ENCODE measurements at regions not wholly inside any gene's neighbourhood (a gene's known extent, or its start where the extent isn't known, plus 50 kb on each side); places are given as distances from the start of the nearest gene placed in this dataset.
A peak's percentile ranks its signal among the peaks of the same experiment; 100 is the strongest.

- no peak overlapping the region for H3K27ac ChIP-seq (ENCODE audit: low read depth in 1 of 2, low read length in 2 of 2)
- no peaks in the 10 kb centered on the region for H3K9me3 ChIP-seq (ENCODE audit: control insufficient read depth in 4 of 4, low read length in 3 of 4)
- H3K9ac ChIP-seq (ENCODE audit: low read depth in 1 of 2, low read length in 2 of 2): no peak overlapping the region
- WGBS: 39% methylated on average over 1 of the region's 1 CpG
- H3K4me1 ChIP-seq (ENCODE audit: control insufficient read depth in 4 of 4, insufficient read depth in 4 of 4, low read length in 3 of 4): peaks cover 5 to 11% (median 9%) of the 10 kb centered on the region in 4 donors
- no peak for TF ChIP-seq FOXA2 (IDR thresholded peaks at IDR 0.05)
- TF ChIP-seq CTCF (IDR thresholded peaks at IDR 0.05; ENCODE audit: low read depth, low read length, missing input control): no peak
- TF ChIP-seq NR2F2 (IDR thresholded peaks at IDR 0.05): no peak
- TF ChIP-seq TAF1 (conservative IDR thresholded peaks at IDR 0.05): no peak
- TF ChIP-seq REST (IDR thresholded peaks at IDR 0.05): no peak
- TF ChIP-seq EGR1 (IDR thresholded peaks at IDR 0.05; ENCODE audit: low read depth in 2 of 2): no peak
- no peak for TF ChIP-seq RXRA (IDR thresholded peaks at IDR 0.05)
- TF ChIP-seq MAX (IDR thresholded peaks at IDR 0.05): no peak
- TF ChIP-seq SP1 (IDR thresholded peaks at IDR 0.05): no peak
- no peak for TF ChIP-seq RAD21 (IDR thresholded peaks at IDR 0.05)
- no peak for TF ChIP-seq ATF3 (IDR thresholded peaks at IDR 0.05)
- TF ChIP-seq FOXA1 (IDR thresholded peaks at IDR 0.05): no peak
- TF ChIP-seq YY1 (IDR thresholded peaks at IDR 0.05): no peak
- TF ChIP-seq GABPA (IDR thresholded peaks at IDR 0.05 in 1 of 2, conservative IDR thresholded peaks at IDR 0.05 in 1 of 2): no peak
- no peak for TF ChIP-seq ZBTB33 (IDR thresholded peaks at IDR 0.05)
- no peak for TF ChIP-seq HNF4A (conservative IDR thresholded peaks at IDR 0.05)
- no peaks in the 10 kb centered on the region for H3K27me3 ChIP-seq (ENCODE audit: control insufficient read depth in 4 of 4, insufficient read depth in 4 of 4, low read length in 3 of 4)
- H3K4me3 ChIP-seq (ENCODE audit: low read depth in 1 of 3, low read length in 3 of 3): peak overlapping the region in 1 of 3 donors; percentile 29
- H3K36me3 ChIP-seq (ENCODE audit: control insufficient read depth in 4 of 4, insufficient read depth in 3 of 4, low read depth in 1 of 4, low read length in 3 of 4): no peaks in the 10 kb centered on the region
- no peak for DNase-seq (ENCODE audit: low spot score)
Measured at GRCh38 chr1:238346340-238346739, 455.6 kb upstream of the ZP4 start.

GRCh38 chr1:238345837-238346236 is 455.1 kb upstream of the ZP4 start:
- Histone ChIP-seq H3K9ac (ENCODE audit: low read depth in 1 of 2, low read length in 2 of 2) (no peak overlapping the region), H3K4me3 (ENCODE audit: low read depth in 1 of 3, low read length in 3 of 3) (no peak overlapping the region), H3K9me3 (ENCODE audit: control insufficient read depth in 4 of 4, low read length in 3 of 4) (no peaks in the 10 kb centered on the region), H3K27me3 (ENCODE audit: control insufficient read depth in 4 of 4, insufficient read depth in 4 of 4, low read length in 3 of 4) (no peaks in the 10 kb centered on the region), H3K4me1 (ENCODE audit: control insufficient read depth in 4 of 4, insufficient read depth in 4 of 4, low read length in 3 of 4) (peaks cover 5 to 11% (median 9%) of the 10 kb centered on the region in 4 donors), H3K27ac (ENCODE audit: low read depth in 1 of 2, low read length in 2 of 2) (no peak overlapping the region), H3K36me3 (ENCODE audit: control insufficient read depth in 4 of 4, insufficient read depth in 3 of 4, low read depth in 1 of 4, low read length in 3 of 4) (no peaks in the 10 kb centered on the region)
- DNase-seq (ENCODE audit: low spot score): no peak
- 43% methylated on average over 6 of the region's 6 CpGs for WGBS
- no peak for TF ChIP-seq ATF3 (IDR thresholded peaks at IDR 0.05)
- peak; percentile 22 to 39 for TF ChIP-seq RAD21 (IDR thresholded peaks at IDR 0.05)
- no peak for TF ChIP-seq GABPA (IDR thresholded peaks at IDR 0.05 in 1 of 2, conservative IDR thresholded peaks at IDR 0.05 in 1 of 2)
- TF ChIP-seq FOXA1 (IDR thresholded peaks at IDR 0.05): no peak
- TF ChIP-seq HNF4A (conservative IDR thresholded peaks at IDR 0.05): peak; percentile 92 to 94
- no peak for TF ChIP-seq ZBTB33 (IDR thresholded peaks at IDR 0.05)
- TF ChIP-seq MAX (IDR thresholded peaks at IDR 0.05): no peak
- TF ChIP-seq FOXA2 (IDR thresholded peaks at IDR 0.05): peak; percentile 30
- peak; percentile 11 for TF ChIP-seq REST (IDR thresholded peaks at IDR 0.05)
- TF ChIP-seq SP1 (IDR thresholded peaks at IDR 0.05): peak; percentile 92
